GM23338 (cell line): ENCODE measurements at regions not wholly inside any gene's neighbourhood (a gene's known extent, or its start where the extent isn't known, plus 50 kb on each side); places are given as distances from the start of the nearest gene placed in this dataset.

ENCODE experiments used
- ATAC-seq: fragments of 200-7000 bp; cut with Tn5 transposase; 3 replicates; pipeline ENCODE4 v1.9.1; 2020
- DNase-seq: peaks from one replicate; pipeline ENCODE4 v3.0.0-alpha.2; 2015; ENCODE audit warnings: low spot score
- H2AFZ ChIP-seq: fragments of 200-600 bp; sonication (generic); 2 replicates; pipeline ENCODE4 v1.8.0; 2016; ENCODE audit warnings: antibody characterized with exemption, mild to moderate bottlenecking, moderate library complexity
- H3F3A ChIP-seq: fragments of 200-600 bp; sonication (generic); replicated peaks from 2 replicates; pipeline ENCODE4 v1.8.0; 2017; ENCODE audit warnings: antibody characterized with exemption, mixed run types, low read depth
- H3K27ac ChIP-seq: fragments of 200-600 bp; sonication (generic); 2 replicates; pipeline ENCODE4 v1.6.1; 2016; ENCODE audit warnings: low read depth
- H3K27me3 ChIP-seq: fragments of 200-600 bp; sonication (generic); 2 replicates; pipeline ENCODE4 v1.8.0; 2016; ENCODE audit warnings: mild to moderate bottlenecking, mixed run types, moderate library complexity; ENCODE audit not compliant: insufficient read depth
- H3K36me3 ChIP-seq: fragments of 200-600 bp; sonication (generic); 2 replicates; pipeline ENCODE4 v1.8.0; 2016; ENCODE audit warnings: mild to moderate bottlenecking; ENCODE audit not compliant: insufficient read depth
- H3K4me1 ChIP-seq: fragments of 200-600 bp; sonication (generic); 2 replicates; pipeline ENCODE4 v1.8.0; 2016; ENCODE audit warnings: mild to moderate bottlenecking, moderate library complexity; ENCODE audit not compliant: insufficient read depth
- H3K4me2 ChIP-seq: fragments of 200-600 bp; sonication (generic); 2 replicates; pipeline ENCODE4 v1.7.1; 2017; ENCODE audit warnings: mixed run types
- H3K4me3 ChIP-seq: fragments of 200-600 bp; sonication (generic); 2 replicates; pipeline ENCODE4 v1.6.1; 2016; ENCODE audit warnings: mixed run types
- H3K79me2 ChIP-seq: fragments of 200-600 bp; sonication (generic); replicated peaks from 2 replicates; pipeline ENCODE4 v1.8.0; 2017; ENCODE audit warnings: mild to moderate bottlenecking; ENCODE audit not compliant: insufficient read depth
- H3K9me2 ChIP-seq: fragments of 200-600 bp; sonication (generic); 2 replicates; pipeline ENCODE4 v1.8.0; 2017; ENCODE audit not compliant: insufficient read depth
- H4K20me1 ChIP-seq: fragments of 200-600 bp; sonication (generic); replicated peaks from 2 replicates; pipeline ENCODE4 v1.8.0; 2017; ENCODE audit warnings: mild to moderate bottlenecking; ENCODE audit not compliant: insufficient read depth
- H3K27ac Mint-ChIP-seq: 2 replicates; pipeline ENCODE4 v1.8.0; 2020; ENCODE audit warnings: inconsistent platforms, mild to moderate bottlenecking, moderate library complexity, mixed read lengths
- H3K27me3 Mint-ChIP-seq: 3 replicates; pipeline ENCODE4 v1.8.0; 2022; ENCODE audit warnings: low read depth, mild to moderate bottlenecking, moderate library complexity, mixed read lengths, inconsistent platforms; ENCODE audit not compliant: insufficient read depth, poor library complexity
- H3K36me3 Mint-ChIP-seq: 3 replicates; pipeline ENCODE4 v1.8.0; 2021; ENCODE audit warnings: low read depth, mild to moderate bottlenecking, inconsistent platforms, moderate library complexity, mixed read lengths
- H3K4me1 Mint-ChIP-seq: 3 replicates; pipeline ENCODE4 v1.8.0; 2020; ENCODE audit warnings: mild to moderate bottlenecking, inconsistent platforms, mixed read lengths
- H3K4me3 Mint-ChIP-seq: 3 replicates; pipeline ENCODE4 v1.8.0; 2021; ENCODE audit warnings: moderate library complexity, mild to moderate bottlenecking, inconsistent platforms, mixed read lengths
- H3K9me3 Mint-ChIP-seq: 3 replicates; pipeline ENCODE4 v1.8.0; 2020; ENCODE audit warnings: moderate library complexity, mild to moderate bottlenecking, inconsistent platforms, mixed read lengths
- CTCF ChIP-seq, 2 experiments: fragments of 200-600 bp in 1 of 2; sonication (generic) in 1 of 2; conservative IDR thresholded peaks; 2 replicates each; pipeline versions ENCODE4 v1.5.1 to v1.6.1; 2016 to 2017; ENCODE audit warnings: antibody characterized with exemption in 2 of 2, low read depth in 2 of 2, mild to moderate bottlenecking in 2 of 2, moderate library complexity in 1 of 2
- ETS1 ChIP-seq: IDR thresholded peaks from 2 replicates; pipeline ENCODE4 v1.6.1; 2016; ENCODE audit warnings: antibody characterized with exemption
- EZH2phosphoT487 ChIP-seq: fragments of 200-600 bp; sonication (generic); IDR thresholded peaks from one replicate; pipeline ENCODE4 v1.8.1; 2018; ENCODE audit warnings: antibody characterized with exemption; ENCODE audit not compliant: unreplicated experiment
- STAT1 ChIP-seq: IDR thresholded peaks from one replicate; pipeline ENCODE4 v1.6.1; 2016; ENCODE audit warnings: antibody characterized with exemption; ENCODE audit not compliant: unreplicated experiment
- ZNF114 ChIP-seq: fragments of 250-450 bp; sonication (Bioruptor Pico); IDR thresholded peaks from 2 replicates; pipeline ENCODE4 v1.5.0; 2020; ENCODE audit warnings: mild to moderate bottlenecking, moderate library complexity
- ZNF462 ChIP-seq: fragments of 250-450 bp; sonication (Bioruptor Pico); IDR thresholded peaks from 2 replicates; pipeline ENCODE4 v1.5.0; 2020; ENCODE audit warnings: mild to moderate bottlenecking, moderate library complexity

- DNase-seq, result no peak
- no peak overlapping the region for H3K4me3 Mint-ChIP-seq
Observed at GRCh38 chr1:234936612-234937389, 191.8 kb downstream of the TOMM20 start.

More at GRCh38 chr1:234936612-234937389, 191.8 kb downstream of the TOMM20 start:
- ATAC-seq, result no peak
- no peak overlapping the region for H3K4me2 ChIP-seq
- H3K4me1 ChIP-seq, result no peaks in the 10 kb centered on the region
- H4K20me1 ChIP-seq, result no peaks in the 10 kb centered on the region
- H3K4me1 Mint-ChIP-seq, result peaks cover 5% of the 10 kb centered on the region; the same call in 1 of the 3 replicates
- H2AFZ ChIP-seq, result no peak overlapping the region
- H3F3A ChIP-seq, result no peaks in the 10 kb centered on the region
- H3K79me2 ChIP-seq, result no peaks in the 10 kb centered on the region
- no peaks in the 10 kb centered on the region for H3K36me3 Mint-ChIP-seq
- no peak overlapping the region for H3K27ac Mint-ChIP-seq
- no peak overlapping the region for H3K27ac ChIP-seq
- H3K9me3 Mint-ChIP-seq, result no peaks in the 10 kb centered on the region
- no peaks in the 10 kb centered on the region for H3K27me3 Mint-ChIP-seq
- no peaks in the 10 kb centered on the region for H3K27me3 ChIP-seq
- no peak overlapping the region for H3K4me3 ChIP-seq
- H3K36me3 ChIP-seq, result no peaks in the 10 kb centered on the region
- TF ChIP-seq ETS1 (no peak), ZNF114 (CRISPR knock-in tag) (no peak), STAT1 (no peak), EZH2phosphoT487 (no peak), CTCF (conservative IDR thresholded peaks at IDR 0.05; ENCODE audit: low read depth in 2 of 2) (no peak), ZNF462 (no peak)
- H3K9me2 ChIP-seq, result 0 out of 2 replicates have a peak, but pooled peaks cover 6% of the 10 kb centered on the region
